PC-9 (cell line): ENCODE measurements at regions not wholly inside any gene's neighbourhood (a gene's known extent, or its start where the extent isn't known, plus 50 kb on each side); places are given as distances from the start of the nearest gene placed in this dataset.

ENCODE experiments used
- CTCF ChIP-seq: fragments of 200-600 bp; sonication (generic); conservative IDR thresholded peaks from 2 replicates; pipeline ENCODE4 v1.6.1; 2017; ENCODE audit warnings: mixed run types, antibody characterized with exemption, mild to moderate bottlenecking, moderate library complexity
- EZH2 ChIP-seq: fragments of 200-600 bp; sonication (generic); IDR thresholded peaks from 2 replicates; pipeline ENCODE4 v1.8.0; 2017; ENCODE audit warnings: antibody characterized with exemption, low read depth

- no peak for TF ChIP-seq CTCF
- no peak for TF ChIP-seq EZH2
Measured at GRCh38 chr12:75790219-75790618, 241.4 kb downstream of the PHLDA1 start.
